ENCODE measurements at regions not wholly inside any gene's neighbourhood (a gene's known extent, or its start where the extent isn't known, plus 50 kb on each side); places are given as distances from the start of the nearest gene placed in this dataset.
"Not testable (repeated sequence)": the region's sequence is repeated elsewhere in the genome, so short reads cannot be mapped to it uniquely, and the experiment has no call there.

- DNase-seq (ENCODE audit: low spot score), result not testable (repeated sequence)
These were observed 124.1 kb upstream of the TWIST2 start for GRCh38 chr2:238723740-238724320.

- DNase-seq (ENCODE audit: low spot score), result no peak
These were observed 123.2 kb upstream of the TWIST2 start for GRCh38 chr2:238724728-238725127.

- DNase-seq (ENCODE audit: low spot score), result no peak
These were observed 122.6 kb upstream of the TWIST2 start for GRCh38 chr2:238725298-238725697.

GRCh38 chr2:238726670-238727584, 121.0 kb upstream of the TWIST2 start:
- DNase-seq (ENCODE audit: low spot score), result no peak

- DNase-seq (ENCODE audit: low spot score), result no peak
These were observed 120.1 kb upstream of the TWIST2 start for GRCh38 chr2:238727585-238728329.

GRCh38 chr2:238728330-238729260, 119.3 kb upstream of the TWIST2 start:
- no peak for DNase-seq (ENCODE audit: low spot score)

GRCh38 chr2:238729261-238729935, 118.5 kb upstream of the TWIST2 start:
- DNase-seq (ENCODE audit: low spot score), result no peak

- DNase-seq (ENCODE audit: low spot score), result no peak
These were observed 117.8 kb upstream of the TWIST2 start for GRCh38 chr2:238730001-238730669.

- no peak for DNase-seq (ENCODE audit: low spot score)
These were observed 117.0 kb upstream of the TWIST2 start for GRCh38 chr2:238730881-238731280.

- DNase-seq (ENCODE audit: low spot score), result no peak
These were observed 115.9 kb upstream of the TWIST2 start for GRCh38 chr2:238731961-238732360.

- no peak for DNase-seq (ENCODE audit: low spot score)
These were observed 109.0 kb upstream of the TWIST2 start for GRCh38 chr2:238738917-238739316.

GRCh38 chr2:238739668-238740067, 108.2 kb upstream of the TWIST2 start:
- DNase-seq (ENCODE audit: low spot score), result no peak

- no peak for DNase-seq (ENCODE audit: low spot score)
These were observed 106.6 kb upstream of the TWIST2 start for GRCh38 chr2:238741277-238741676.

GRCh38 chr2:238742066-238742465, 105.8 kb upstream of the TWIST2 start:
- no peak for DNase-seq (ENCODE audit: low spot score)

GRCh38 chr2:238742664-238743063, 105.2 kb upstream of the TWIST2 start:
- no peak for DNase-seq (ENCODE audit: low spot score)

GRCh38 chr2:238743243-238744065, 104.4 kb upstream of the TWIST2 start:
- DNase-seq (ENCODE audit: low spot score), result no peak

- no peak for DNase-seq (ENCODE audit: low spot score)
These were observed 102.9 kb upstream of the TWIST2 start for GRCh38 chr2:238744951-238745350.

- no peak for DNase-seq (ENCODE audit: low spot score)
These were observed 101.9 kb upstream of the TWIST2 start for GRCh38 chr2:238745997-238746396.

GRCh38 chr2:238747114-238747513, 100.8 kb upstream of the TWIST2 start:
- no peak for DNase-seq (ENCODE audit: low spot score)

GRCh38 chr2:238747557-238747956, 100.3 kb upstream of the TWIST2 start:
- DNase-seq (ENCODE audit: low spot score), result no peak
